HT-29 (cell line): ENCODE measurements at regions not wholly inside any gene's neighbourhood (a gene's known extent, or its start where the extent isn't known, plus 50 kb on each side); places are given as distances from the start of the nearest gene placed in this dataset.
"Not testable (repeated sequence)": the region's sequence is repeated elsewhere in the genome, so short reads cannot be mapped to it uniquely, and the experiment has no call there.

ENCODE experiments used
- DNase-seq: peaks from one replicate; pipeline ENCODE4 v3.0.0-alpha.2; 2015; ENCODE audit warnings: low spot score

GRCh38 chr2:117195381-117195780, 619.1 kb upstream of the DDX18 start:
- no peak for DNase-seq

GRCh38 chr2:117199511-117199910, 615.0 kb upstream of the DDX18 start:
- no peak for DNase-seq

- DNase-seq = no peak
These were observed 601.9 kb upstream of the DDX18 start for GRCh38 chr2:117212562-117212961.

GRCh38 chr2:117217145-117217544, 597.3 kb upstream of the DDX18 start:
- no peak for DNase-seq

GRCh38 chr2:117222809-117223208, 591.7 kb upstream of the DDX18 start:
- no peak for DNase-seq

- peak; percentile 5 for DNase-seq
These were observed 582.2 kb upstream of the DDX18 start for GRCh38 chr2:117232305-117232704.

- no peak for DNase-seq
These were observed 557.1 kb upstream of the DDX18 start for GRCh38 chr2:117257362-117257761.

GRCh38 chr2:117269574-117269973, 544.9 kb upstream of the DDX18 start:
- no peak for DNase-seq

- DNase-seq = no peak
These were observed 542.9 kb upstream of the DDX18 start for GRCh38 chr2:117271631-117272030.

- DNase-seq = no peak
These were observed 541.4 kb upstream of the DDX18 start for GRCh38 chr2:117273009-117273671.

GRCh38 chr2:117293012-117293411, 521.5 kb upstream of the DDX18 start:
- no peak for DNase-seq

GRCh38 chr2:117299451-117299850, 515.0 kb upstream of the DDX18 start:
- DNase-seq = no peak

- DNase-seq = no peak
These were observed 505.4 kb upstream of the DDX18 start for GRCh38 chr2:117308861-117309770.

- no peak for DNase-seq
These were observed 492.7 kb upstream of the DDX18 start for GRCh38 chr2:117321816-117322215.

GRCh38 chr2:117323331-117323730, 491.2 kb upstream of the DDX18 start:
- DNase-seq = no peak

- no peak for DNase-seq
These were observed 483.9 kb upstream of the DDX18 start for GRCh38 chr2:117330641-117331040.

GRCh38 chr2:117335967-117336366, 478.5 kb upstream of the DDX18 start:
- no peak for DNase-seq

- no peak for DNase-seq
These were observed 478.0 kb upstream of the DDX18 start for GRCh38 chr2:117336496-117336895.

GRCh38 chr2:117337981-117338380, 476.5 kb upstream of the DDX18 start:
- not testable (repeated sequence) for DNase-seq

GRCh38 chr2:117339980-117340379, 474.5 kb upstream of the DDX18 start:
- no peak for DNase-seq

- no peak for DNase-seq
These were observed 472.8 kb upstream of the DDX18 start for GRCh38 chr2:117341690-117342089.

- no peak for DNase-seq
These were observed 472.1 kb upstream of the DDX18 start for GRCh38 chr2:117342415-117342814.

GRCh38 chr2:117349687-117350086, 464.8 kb upstream of the DDX18 start:
- DNase-seq = no peak
